COLO829 (cell line): ENCODE measurements at regions not wholly inside any gene's neighbourhood (a gene's known extent, or its start where the extent isn't known, plus 50 kb on each side); places are given as distances from the start of the nearest gene placed in this dataset.
"Not testable (repeated sequence)": the region's sequence is repeated elsewhere in the genome, so short reads cannot be mapped to it uniquely, and the experiment has no call there.

ENCODE experiments used
- DNase-seq: peaks from one replicate; pipeline ENCODE4 v3.0.0; 2012; ENCODE audit warnings: low spot score

DNA sequence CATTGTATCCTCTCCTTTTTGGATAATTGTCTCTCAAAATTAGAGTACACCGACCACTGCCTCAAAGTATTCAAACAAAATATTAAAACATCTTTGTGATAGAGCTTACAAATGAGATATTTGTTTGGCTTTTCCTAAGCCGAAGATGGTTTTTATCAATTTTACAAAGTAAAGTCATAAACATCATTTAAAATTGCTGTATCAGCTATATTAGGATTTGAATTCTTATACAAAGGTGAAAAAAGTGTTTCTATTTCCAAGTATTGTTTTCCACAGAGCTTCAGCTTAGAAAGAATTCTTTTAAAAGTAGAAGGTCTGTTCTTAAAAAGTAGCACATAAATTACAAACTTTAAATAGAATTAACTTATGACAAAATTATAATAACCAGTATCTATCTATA, 116.6 kb upstream of the IFNE start:
- DNase-seq: no peak

DNA sequence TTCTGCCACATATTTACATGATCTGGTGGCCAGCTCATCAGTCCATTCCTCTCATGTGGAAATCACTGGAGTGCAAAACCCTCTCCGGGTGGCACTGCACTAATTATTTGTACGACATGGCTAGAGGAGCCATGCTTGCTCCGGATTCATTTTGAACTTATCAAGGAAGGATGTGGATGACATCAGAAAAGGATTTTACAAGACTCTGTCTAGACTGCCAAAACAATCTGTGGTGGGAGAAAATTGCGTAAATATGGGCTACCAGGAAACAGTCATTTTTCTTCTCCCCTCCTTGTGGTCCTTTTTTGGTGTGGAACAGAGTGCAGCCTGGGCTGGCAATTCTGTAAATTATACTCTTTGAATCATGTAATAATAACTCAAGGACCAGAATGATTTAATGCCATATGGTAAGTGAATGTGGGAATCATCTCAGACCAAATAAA, 123.4 kb upstream of the IFNE start:
- no peak for DNase-seq

DNA sequence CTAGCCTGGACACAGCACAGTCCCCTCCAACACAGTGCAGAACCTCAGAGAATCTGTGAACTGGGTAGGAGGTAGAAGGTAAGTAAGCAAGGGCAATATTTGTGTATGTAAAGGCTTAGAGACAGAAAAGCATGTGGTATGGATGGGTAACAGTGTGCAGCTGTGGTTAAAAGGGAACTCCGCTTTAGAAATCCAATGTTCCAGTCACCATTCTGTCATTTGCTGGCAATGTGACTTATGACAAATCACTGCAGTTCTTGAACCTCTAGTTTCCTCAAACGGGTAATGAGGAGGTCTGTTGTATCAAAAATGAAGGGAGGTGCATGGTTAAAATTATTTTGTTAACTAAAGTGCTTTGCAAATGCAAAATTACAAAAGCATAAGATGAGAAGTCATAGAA, 125.5 kb upstream of the IFNE start:
- no peak for DNase-seq

DNA sequence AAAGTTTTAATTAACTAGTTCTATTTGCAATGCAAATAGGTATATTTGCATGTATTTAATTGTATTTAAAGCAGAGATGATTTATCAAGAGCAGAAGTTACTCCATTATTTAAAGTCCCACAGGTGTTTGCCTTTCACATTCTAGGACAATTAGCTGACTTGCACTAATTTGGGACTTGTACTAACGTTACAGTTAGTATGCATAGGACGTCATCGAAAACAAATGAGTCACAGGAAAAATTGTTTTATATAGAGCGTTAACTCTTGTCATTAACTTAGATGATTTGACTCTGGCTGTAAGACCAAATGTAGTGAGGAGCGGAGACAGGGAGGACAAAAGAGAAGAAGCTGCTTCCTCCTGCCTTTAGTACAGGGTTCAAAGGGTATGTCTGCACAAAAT, 126.1 kb upstream of the IFNE start:
- no peak for DNase-seq

DNA sequence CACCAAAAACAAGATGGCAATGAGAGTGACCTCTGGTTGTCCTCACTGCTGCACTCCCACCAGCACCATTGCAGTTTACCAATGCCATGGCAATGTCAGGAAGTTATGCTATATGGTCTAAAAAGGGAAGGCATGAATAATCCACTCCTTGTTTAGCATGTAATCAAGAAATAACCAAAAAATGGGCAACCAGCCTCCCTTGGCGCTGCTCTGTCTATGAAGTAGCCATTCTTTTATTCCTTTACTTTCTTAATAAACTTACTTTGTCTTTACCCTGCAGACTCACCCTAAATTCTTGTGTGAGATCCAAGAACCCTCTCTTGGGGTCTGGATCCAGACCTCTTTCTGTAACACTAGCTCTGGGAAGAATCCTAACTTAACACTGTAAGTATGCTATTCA, 127.4 kb upstream of the IFNE start:
- no peak for DNase-seq

DNA sequence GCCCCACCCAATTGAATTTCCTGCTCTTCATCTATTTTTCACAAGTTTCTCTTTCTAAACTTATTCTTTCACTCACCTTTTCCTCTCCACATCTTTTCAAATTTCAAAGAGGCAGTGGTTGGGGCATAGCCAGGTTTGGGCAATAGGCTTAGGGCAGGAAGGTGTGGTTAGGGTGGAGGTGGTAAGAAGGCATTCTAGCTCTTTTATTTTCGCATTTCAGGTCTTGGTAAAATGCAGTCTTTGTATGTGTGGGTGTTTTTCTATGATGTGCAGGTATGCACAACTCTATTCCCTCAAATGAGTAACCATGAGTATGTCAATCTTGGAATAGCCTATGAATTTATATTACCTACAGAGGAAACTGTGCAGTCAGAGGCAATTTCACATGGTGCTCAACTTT, 129.8 kb upstream of the IFNE start:
- DNase-seq: no peak

DNA sequence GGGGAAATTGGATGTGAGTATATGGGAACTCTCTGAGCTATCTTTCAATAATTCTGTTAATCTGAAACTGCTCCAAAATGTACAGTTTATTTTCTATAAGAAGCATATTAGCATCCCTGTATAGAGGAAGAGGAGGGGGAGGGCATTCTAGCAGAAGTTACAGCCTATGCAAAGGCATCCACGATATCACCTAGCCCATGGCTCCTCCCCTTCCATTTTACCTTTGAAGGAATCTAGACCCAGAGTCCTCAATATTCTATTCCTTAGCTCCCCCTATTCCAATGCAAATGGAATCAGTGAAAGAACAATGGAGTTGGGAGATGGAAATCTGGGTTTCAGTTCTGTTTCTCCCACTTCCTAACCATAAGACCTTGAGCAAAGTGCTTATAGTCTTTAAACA, 132.9 kb upstream of the IFNE start:
- no peak for DNase-seq

DNA sequence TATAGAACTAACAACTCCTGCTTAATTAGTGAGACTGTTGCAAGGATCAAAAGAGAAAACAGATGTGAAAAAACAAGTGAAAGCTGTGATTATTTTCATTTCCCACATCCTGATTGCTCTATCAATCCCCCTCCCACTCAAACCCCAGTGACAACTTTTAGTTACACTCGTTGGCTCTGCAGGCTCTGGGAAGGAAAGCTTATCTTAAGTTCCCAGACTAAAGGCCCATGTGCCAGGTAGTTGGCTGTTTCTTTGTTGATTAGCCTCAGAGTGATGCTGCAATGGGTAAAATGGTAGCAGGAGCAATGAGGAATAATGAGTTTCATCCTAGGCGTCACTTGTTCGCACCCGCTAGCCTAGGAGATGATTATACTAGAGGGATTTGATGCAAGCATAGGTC, 133.3 kb upstream of the IFNE start:
- no peak for DNase-seq

DNA sequence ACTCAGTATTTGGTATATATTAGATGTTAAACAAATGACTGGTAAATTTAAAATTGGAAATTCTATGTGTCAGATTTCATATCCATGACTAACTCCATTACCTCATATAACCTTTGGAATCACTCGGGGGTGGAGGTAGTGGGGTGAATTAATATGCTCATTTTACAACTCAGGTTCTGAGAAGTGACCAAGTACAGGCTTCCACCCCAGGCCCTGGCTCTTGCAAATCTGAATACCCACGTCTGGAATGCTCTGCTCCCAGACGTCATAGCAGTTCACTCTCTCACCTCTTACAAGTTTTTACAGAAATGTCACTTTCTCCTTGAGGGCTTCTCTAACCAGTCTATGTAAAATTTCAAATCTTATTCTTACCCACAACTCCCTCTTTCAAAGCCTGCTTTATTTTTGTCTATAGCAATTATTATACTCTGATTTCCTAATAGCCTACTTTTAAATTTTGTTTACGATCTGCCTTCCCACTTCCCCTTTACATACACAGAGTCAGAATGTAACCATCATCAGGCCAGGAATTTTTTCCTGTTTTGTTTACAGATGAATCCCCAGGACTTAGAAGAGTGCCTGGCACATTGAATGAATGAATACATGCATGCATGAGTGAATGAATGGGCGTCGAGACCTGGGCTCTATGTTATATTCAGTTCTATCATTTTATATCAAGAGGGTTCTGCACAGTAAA, 134.1 kb upstream of the IFNE start:
- no peak for DNase-seq

DNA sequence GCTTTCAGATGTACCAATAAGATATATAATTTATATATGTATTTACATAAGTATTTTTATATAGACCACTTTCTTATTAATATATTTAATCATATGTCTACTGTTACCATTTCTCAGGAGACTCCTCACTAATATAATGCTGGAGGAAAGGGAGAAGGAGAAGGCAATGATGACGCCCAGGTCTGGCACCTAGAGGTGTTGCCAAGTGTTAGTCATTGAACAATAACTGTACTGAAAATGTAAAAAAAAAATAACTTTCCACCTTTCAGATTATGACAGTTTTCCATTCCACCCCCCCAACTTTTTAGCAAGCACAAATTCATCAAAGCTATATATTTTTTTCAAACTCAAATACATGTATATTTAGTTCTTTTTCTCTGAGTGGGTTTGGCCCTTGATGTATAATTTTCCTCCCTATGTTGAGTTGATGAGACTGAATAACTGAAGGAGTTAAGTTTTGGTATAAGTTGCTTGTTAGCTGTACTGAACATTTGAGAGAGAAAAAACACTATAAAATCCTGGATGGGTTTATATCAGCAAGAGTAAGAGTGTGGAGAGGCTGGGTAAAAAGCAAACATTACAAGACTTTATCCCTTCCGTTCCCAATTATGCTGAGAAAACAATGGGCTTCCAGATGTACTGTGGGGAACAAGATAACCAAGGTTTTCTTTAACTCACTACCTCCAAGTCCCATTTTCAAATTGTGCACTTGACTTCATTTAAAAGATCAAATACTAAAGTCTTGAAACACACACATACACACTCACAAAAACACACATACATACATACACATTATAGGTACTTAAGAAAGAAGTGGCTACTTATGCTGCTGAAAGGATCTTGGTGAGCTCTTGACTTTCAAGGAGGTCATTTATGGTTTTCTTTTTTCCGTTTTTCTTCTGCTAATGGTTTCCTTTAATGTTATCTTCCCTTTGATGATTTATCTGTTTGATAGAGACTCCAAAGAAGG, 142.8 kb upstream of the IFNE start:
- no peak for DNase-seq

DNA sequence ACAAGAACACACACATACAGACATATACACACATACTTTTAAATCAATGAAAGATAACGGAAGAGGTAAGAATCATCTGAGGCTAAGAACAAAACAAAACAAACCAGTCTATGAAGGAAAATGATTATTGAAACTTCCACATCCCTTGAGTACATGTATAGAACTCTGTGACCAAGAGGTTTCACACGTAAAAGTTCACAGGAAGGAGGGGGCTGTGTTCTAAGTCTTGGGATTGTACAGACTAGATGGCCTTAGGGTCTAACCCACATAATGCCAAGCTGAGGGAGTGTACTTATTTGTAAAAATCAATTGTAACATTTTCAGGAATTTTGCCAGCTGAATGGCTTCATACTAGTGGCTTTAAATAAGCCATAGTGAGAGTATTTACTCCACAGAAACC, 144.4 kb upstream of the IFNE start:
- DNase-seq: peak; percentile 25

DNA sequence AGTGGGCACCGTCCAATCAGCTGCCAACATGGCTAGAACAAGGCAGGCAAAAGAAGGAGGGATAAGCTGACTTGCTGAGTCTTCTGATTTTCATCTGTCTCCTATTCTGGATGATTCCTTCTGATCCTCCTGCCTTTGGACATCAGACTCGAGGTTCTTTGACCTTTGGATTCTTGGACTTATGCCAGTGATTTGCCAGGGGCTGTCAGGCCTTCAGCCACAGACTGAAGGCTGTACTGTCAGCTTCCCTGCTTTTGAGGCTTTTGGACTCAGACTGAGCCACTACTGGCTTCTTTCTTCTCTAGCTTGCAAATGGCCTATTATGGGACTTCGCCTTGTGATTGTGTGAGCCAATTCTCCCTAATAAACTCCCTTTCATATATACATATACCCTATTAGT, 146.8 kb upstream of the IFNE start:
- DNase-seq: not testable (repeated sequence)

DNA sequence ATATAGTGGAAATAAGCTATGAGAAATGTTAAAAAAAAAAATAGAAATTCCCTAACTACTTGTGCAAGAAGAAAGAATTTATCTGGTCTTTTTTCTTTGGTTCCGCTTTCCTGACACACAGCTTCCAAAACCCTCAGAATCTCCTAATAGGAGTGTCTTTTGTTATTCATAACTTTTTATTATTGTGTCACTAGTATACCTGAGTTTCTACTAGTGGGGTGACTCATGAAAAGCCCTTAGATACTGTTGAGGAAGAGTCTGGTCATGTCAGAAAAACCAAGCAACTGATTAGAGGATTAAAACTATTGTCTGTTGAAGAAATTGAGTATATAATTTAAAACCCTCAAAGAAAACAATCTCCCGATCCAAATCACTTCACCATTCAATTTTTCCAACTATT, 152.8 kb upstream of the IFNE start:
- no peak for DNase-seq

DNA sequence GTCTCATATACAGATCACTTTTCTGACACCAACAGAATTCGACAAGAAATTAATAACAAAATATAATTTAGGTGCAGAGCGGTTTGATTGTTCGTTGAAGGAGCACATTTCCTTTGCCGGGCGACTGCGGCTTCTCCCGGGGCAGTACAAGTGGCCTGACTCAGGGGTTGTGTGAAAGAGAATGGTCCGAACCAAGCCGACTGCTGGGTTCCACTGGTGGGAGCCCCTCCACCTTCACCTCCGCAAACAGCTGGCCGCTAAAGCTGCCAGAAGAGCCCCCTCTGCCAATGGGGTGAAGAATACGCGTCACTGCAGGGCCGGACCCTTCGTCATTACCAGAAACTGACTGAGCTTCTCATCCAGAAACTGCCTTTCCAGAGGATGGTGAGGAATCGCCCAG, 156.0 kb upstream of the IFNE start:
- no peak for DNase-seq

DNA sequence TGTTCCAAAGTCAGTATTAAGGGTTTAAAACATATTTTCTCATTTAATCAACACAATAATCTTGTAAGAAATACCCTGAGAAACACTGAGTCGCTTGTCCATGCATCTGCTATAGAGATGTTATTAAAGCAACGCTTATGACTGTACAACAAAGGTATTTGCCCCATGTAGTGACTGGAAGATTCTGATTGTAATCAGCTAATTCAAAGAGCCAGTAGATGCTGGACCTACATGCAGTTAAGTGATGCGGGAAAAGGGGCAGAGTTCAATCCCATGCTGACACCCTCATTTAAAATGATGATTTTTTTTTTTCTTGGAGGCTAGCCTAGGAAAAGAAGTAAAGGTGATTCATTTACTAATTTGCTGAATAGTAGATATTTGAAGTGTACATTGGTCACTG, 149.3 kb upstream of the MTAP start:
- DNase-seq: no peak

DNA sequence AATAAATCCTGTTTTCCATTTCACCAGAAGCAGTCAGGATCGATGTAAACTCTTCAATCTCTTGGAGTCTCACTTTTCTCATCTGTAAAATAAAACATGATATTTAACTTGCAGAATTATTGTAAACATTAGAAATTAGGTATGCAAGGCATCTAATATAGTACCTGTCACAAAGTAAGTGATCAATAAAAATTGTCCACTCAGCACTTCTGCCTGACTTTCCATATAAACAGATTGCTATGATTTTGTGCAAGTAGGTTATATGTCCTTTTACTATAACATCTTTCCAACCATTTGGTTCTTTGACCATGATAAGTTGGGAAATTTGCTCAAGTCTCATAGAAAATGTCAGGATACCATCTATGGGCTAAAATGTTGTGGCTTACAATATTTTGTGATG, 148.8 kb upstream of the MTAP start:
- DNase-seq: no peak

DNA sequence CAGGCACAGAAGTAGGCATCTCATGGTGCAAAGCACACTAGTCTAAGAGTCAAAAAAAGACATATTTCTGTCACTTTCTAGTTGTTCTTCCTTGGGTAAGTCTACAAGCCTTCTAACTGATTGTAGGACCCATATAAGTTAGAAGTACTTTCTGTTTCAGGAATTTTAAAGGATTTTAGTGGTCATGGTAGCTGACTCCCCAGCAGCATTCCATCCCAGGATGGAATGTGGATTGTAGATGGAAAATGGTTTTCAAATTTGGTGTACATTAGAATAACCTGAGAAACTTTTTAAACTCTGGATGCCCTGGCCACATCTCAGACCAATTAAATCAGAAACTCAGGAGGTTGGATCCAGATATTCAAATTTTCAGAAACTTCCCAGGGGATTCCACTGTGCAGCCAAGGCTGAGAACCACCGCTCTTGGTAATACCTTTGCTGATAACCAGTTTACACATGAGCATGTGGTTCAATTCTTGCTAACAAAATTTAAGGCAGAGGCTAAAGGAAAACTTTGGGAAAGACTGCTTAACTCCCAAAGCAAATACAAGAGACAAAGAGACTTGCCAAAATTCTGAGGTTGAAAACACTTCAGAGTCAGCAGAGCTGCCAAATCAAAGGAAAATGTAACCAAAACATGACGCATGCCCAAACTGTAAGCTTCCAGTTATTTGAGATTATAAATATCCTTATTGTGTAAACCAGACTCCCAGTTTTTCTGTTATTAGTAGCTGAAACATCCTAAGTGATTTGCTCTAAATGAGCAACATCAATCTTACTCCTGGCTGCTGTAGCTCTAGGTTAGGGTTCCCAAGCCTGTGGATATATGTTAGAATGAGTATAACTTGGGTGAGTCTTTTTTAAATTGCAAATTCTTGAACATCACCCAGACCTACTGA, 145.4 kb upstream of the MTAP start:
- peak; percentile 16 for DNase-seq

DNA sequence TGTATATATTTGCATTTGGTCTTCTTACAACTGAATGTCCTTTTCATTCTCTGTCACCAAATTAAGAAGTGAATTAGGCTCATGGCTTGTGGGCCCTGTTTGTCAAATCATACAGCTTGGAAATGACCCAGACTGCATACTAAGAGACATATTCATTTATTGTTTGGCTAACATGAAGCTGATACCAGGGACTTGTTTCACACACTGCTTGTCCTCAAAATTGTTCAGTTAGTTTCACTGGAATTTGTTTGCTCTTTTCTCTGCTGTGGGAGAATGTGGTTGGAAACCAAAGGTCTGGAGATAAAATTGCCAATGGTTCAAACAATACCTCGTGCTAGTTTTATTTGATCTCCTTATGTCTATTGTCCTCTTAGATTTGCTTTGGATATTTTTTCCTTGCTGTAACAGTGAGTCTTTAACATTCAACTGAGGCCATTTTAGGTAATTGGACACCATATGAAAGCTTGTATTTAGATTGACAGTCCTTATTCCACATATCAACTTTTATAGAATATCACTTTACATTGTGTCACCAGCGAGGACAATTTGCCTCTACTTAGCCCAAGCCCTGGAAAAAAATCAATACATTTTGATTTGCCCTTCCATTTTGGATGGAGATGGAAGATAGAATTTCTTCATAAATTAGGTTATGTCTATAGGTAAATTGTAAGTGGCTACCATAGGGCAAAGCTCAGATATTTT, 144.3 kb upstream of the MTAP start:
- no peak for DNase-seq

DNA sequence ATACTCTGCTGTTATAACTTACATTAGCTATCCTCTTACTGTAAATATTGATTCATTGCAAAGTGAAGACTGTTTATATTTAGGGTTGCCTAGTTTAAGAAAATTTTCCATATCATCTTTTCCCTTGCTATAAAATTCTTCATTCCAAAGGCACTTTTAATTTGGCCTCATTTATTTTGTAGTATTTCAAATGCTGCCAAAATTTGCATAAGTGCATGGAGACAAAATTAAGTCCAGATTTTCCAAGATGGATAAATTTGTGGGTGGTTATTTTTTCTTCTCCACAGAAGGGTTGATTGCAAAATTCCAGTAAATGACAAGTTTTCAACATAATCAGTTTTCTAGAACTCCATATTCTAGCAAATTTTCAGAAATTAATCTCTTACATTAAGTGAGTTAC, 141.5 kb upstream of the MTAP start:
- no peak for DNase-seq

DNA sequence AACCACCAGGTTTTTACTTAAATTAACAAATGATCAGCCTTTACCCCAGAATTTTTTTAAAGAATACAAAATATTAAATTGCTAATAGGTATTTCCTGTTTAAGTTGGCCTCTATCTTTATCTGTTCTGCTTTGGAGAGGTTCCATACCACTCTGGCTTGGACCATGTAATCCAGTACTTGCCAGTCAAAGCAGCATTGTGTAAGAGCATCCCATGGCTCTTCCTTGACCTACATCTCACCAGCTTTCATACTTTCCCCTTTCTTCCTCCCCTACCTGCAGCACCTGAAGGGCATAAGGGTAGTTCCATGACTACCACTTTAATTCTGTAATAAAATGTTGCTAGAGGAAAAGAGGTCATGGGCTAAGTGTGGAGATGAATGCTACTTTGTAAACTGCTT, 140.8 kb upstream of the MTAP start:
- no peak for DNase-seq

DNA sequence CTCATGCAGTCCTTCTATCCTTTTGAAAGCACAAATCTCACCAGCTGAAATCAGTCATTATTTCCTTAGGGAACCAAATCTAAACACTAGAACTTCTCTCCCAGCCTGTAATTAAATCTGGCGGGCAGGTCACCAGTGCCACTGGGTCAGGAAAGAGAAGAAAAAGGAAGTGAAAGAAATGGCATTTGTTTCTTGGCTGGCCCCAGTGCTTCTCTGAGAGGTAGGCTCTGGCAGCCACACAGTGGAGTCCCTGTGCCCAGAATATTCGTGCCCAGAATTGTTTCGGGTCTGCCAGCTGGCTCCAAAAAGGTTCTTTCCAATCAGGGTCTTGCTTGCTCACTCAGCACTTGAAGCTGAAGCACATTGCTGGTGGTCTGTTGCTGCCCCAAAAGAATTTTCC, 133.9 kb upstream of the MTAP start:
- DNase-seq: no peak

DNA sequence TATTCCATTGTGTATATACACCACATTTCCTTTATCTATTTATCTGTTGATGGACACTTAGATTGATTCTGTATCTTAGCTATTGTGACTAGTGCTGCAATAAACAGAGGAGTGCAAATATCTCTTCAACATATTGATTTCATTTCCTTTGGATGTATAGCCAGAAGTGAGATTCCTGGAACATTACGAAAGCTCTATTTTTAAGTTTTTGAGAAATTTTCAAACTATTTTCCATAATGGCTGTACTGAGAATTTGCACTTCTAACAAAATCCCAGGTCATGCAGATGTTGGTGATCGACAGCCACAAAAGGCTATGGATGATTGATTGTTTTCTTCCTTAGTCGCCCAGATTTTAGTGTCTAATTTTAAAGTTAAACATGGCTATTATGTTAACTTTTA, 132.7 kb upstream of the MTAP start:
- no peak for DNase-seq
